Mucosa of rectum (tissue), 2 donors: ENCODE measurements at regions not wholly inside any gene's neighbourhood (a gene's known extent, or its start where the extent isn't known, plus 50 kb on each side); places are given as distances from the start of the nearest gene placed in this dataset.

ENCODE experiments used
- H3K27ac ChIP-seq, 2 donors: one replicate each; pipeline ENCODE4 v1.7.0; 2013; ENCODE audit warnings: inconsistent platforms in 2 of 2, low read depth in 2 of 2, low read length in 2 of 2
- H3K27me3 ChIP-seq, 2 donors: one replicate each; pipeline ENCODE4 v1.7.0; 2013; ENCODE audit warnings: low read length in 2 of 2; ENCODE audit not compliant: control insufficient read depth in 2 of 2, insufficient read depth in 2 of 2
- H3K36me3 ChIP-seq, 2 donors: one replicate each; pipeline ENCODE4 v1.7.0; 2013; ENCODE audit warnings: low read length in 2 of 2; ENCODE audit not compliant: control insufficient read depth in 2 of 2, insufficient read depth in 2 of 2
- H3K4me1 ChIP-seq, 2 donors: one replicate each; pipeline ENCODE4 v1.7.0; 2013; ENCODE audit warnings: low read length in 2 of 2, mild to moderate bottlenecking in 1 of 2; ENCODE audit not compliant: control insufficient read depth in 2 of 2, insufficient read depth in 2 of 2
- H3K4me3 ChIP-seq, 2 donors: one replicate each; pipeline ENCODE4 v1.7.0; 2013; ENCODE audit warnings: low read length in 2 of 2
- H3K9ac ChIP-seq, 2 donors: one replicate each; pipeline ENCODE4 v1.7.0; 2013; ENCODE audit warnings: low read length in 2 of 2, low read depth in 1 of 2, mild to moderate bottlenecking in 1 of 2
- H3K9me3 ChIP-seq, 2 donors: one replicate each; pipeline ENCODE4 v1.7.0; 2013; ENCODE audit warnings: low read length in 2 of 2; ENCODE audit not compliant: control insufficient read depth in 2 of 2
- donor health status: healthy.
- donor health status: Normal muscosa, but diverticular disease.

- Histone ChIP-seq H3K9me3 (no peaks in the 10 kb centered on the region), H3K4me1 (no peaks in the 10 kb centered on the region), H3K27me3 (no peaks in the 10 kb centered on the region), H3K36me3 (no peaks in the 10 kb centered on the region), H3K27ac (no peak overlapping the region), H3K9ac (no peak overlapping the region), H3K4me3 (no peak overlapping the region)
Measured at GRCh38 chr5:125049721-125050702, 303.6 kb upstream of the ZNF608 start.

DNA sequence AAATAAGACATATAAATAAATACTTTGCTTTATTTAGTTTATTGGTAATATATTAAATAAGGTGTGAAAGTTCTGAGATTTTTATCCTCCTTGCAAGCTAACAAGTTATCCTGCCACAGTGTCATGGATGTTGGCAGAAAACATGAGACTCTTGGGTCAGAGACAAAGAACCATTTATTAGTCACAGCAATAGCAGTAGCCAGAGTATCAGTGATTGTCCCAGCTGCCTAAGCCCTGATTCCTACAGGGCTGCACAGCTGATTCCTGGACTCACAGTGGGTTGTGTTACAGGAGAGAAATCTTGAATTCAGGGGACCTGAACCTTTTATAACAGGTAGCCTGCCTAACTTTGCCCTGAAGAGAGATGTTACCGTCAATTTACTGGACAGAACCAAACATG lies 304.5 kb upstream of the ZNF608 start:
- Histone ChIP-seq H3K4me3 (no peak overlapping the region), H3K27ac (no peak overlapping the region), H3K4me1 (no peaks in the 10 kb centered on the region), H3K9ac (no peak overlapping the region), H3K9me3 (no peaks in the 10 kb centered on the region), H3K36me3 (no peaks in the 10 kb centered on the region), H3K27me3 (no peaks in the 10 kb centered on the region)

- no peak overlapping the region for H3K27ac ChIP-seq
Measured at GRCh38 chr5:125052584-125052983, 306.1 kb upstream of the ZNF608 start.

GRCh38 chr5:125053179-125053578 lies 306.7 kb upstream of the ZNF608 start:
- no peak overlapping the region for H3K4me3 ChIP-seq
- H3K27ac ChIP-seq = no peak overlapping the region
- no peaks in the 10 kb centered on the region for H3K36me3 ChIP-seq
- H3K4me1 ChIP-seq = no peaks in the 10 kb centered on the region
- H3K27me3 ChIP-seq = no peaks in the 10 kb centered on the region
- H3K9me3 ChIP-seq = no peaks in the 10 kb centered on the region
- no peak overlapping the region for H3K9ac ChIP-seq

More at GRCh38 chr5:125052584-125052983, 306.1 kb upstream of the ZNF608 start:
- Histone ChIP-seq H3K4me3 (no peak overlapping the region), H3K27me3 (no peaks in the 10 kb centered on the region), H3K9me3 (no peaks in the 10 kb centered on the region), H3K4me1 (no peaks in the 10 kb centered on the region), H3K36me3 (no peaks in the 10 kb centered on the region), H3K9ac (no peak overlapping the region)

- Histone ChIP-seq H3K4me1 (no peaks in the 10 kb centered on the region), H3K9me3 (no peaks in the 10 kb centered on the region), H3K4me3 (no peak overlapping the region), H3K27me3 (no peaks in the 10 kb centered on the region), H3K27ac (no peak overlapping the region), H3K9ac (no peak overlapping the region), H3K36me3 (no peaks in the 10 kb centered on the region)
Measured at GRCh38 chr5:125054146-125054545, 307.7 kb upstream of the ZNF608 start.

- H3K27ac ChIP-seq = no peak overlapping the region
- H3K36me3 ChIP-seq = no peaks in the 10 kb centered on the region
- no peaks in the 10 kb centered on the region for H3K9me3 ChIP-seq
Measured at GRCh38 chr5:125056671-125057485, 310.4 kb upstream of the ZNF608 start.

DNA sequence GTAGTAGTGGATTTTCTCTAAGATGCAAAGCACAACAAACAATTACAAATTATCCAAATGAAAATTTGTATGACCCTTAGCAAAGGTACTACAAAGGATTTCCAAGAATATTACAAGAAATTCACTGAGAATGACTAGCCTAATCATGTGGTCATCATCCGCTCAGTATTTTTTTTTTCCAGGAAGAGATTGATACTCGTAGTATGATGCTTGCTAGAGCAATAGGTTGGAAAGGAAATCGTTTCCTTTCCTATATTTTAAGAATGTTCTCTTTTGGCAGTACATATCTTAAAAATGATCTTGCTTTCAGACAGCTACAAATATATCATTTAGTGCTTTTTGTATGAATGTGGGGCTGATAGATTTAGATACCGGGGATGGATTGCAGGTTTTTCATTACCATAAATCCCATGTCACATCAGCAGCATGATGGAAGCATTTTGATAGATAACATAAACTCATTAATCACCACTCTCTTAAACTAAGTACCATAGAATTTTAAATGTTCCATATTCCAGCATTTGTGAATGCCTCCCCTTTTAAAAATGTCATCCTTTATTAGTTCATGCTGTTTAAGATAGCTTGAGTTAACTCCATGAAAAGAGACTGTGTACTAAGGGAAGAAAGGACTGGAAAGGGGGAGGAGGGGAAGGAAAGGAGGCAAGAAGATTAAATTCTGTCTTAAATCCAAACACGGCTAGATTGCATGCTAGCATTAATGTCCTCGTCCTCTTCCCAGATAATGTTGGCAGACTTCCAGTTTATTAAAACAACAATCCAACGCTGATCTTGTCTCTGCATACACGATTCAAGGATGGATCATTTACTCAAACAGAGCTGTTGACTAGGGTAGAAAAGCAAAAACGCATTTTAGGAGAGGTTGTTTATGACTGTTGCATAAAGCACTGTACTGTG lies 311.7 kb upstream of the ZNF608 start:
- no peak overlapping the region for H3K27ac ChIP-seq
- no peaks in the 10 kb centered on the region for H3K4me1 ChIP-seq
- no peaks in the 10 kb centered on the region for H3K9me3 ChIP-seq
- no peak overlapping the region for H3K9ac ChIP-seq
- no peaks in the 10 kb centered on the region for H3K27me3 ChIP-seq
- no peak overlapping the region for H3K4me3 ChIP-seq
- no peaks in the 10 kb centered on the region for H3K36me3 ChIP-seq

More at GRCh38 chr5:125056671-125057485, 310.4 kb upstream of the ZNF608 start:
- Histone ChIP-seq H3K9ac (no peak overlapping the region), H3K27me3 (no peaks in the 10 kb centered on the region), H3K4me1 (no peaks in the 10 kb centered on the region), H3K4me3 (no peak overlapping the region)

GRCh38 chr5:125059255-125060002 lies 313.0 kb upstream of the ZNF608 start:
- H3K27me3 ChIP-seq = no peaks in the 10 kb centered on the region
- H3K4me3 ChIP-seq = no peak overlapping the region
- no peaks in the 10 kb centered on the region for H3K4me1 ChIP-seq
- no peaks in the 10 kb centered on the region for H3K9me3 ChIP-seq
- no peaks in the 10 kb centered on the region for H3K36me3 ChIP-seq
- no peak overlapping the region for H3K9ac ChIP-seq
- no peak overlapping the region for H3K27ac ChIP-seq

GRCh38 chr5:125061726-125062125 lies 315.3 kb upstream of the ZNF608 start:
- H3K27ac ChIP-seq = no peak overlapping the region
- no peaks in the 10 kb centered on the region for H3K27me3 ChIP-seq
- no peaks in the 10 kb centered on the region for H3K9me3 ChIP-seq
- no peaks in the 10 kb centered on the region for H3K36me3 ChIP-seq
- H3K4me3 ChIP-seq = no peak overlapping the region
- no peaks in the 10 kb centered on the region for H3K4me1 ChIP-seq
- no peak overlapping the region for H3K9ac ChIP-seq
